Lower leg skin (tissue), 3 donors: ENCODE measurements at regions not wholly inside any gene's neighbourhood (a gene's known extent, or its start where the extent isn't known, plus 50 kb on each side); places are given as distances from the start of the nearest gene placed in this dataset.

Experiments used
- CTCF ChIP-seq, 3 donors: fragments of 450-650 bp; IDR thresholded peaks; one replicate each; pipeline ENCODE4 v1.5.1; 2016; ENCODE audit warnings: antibody characterized with exemption in 3 of 3, mild to moderate bottlenecking in 3 of 3, moderate library complexity in 2 of 3
- POLR2A ChIP-seq, 2 donors: fragments of 450-650 bp; IDR thresholded peaks; one replicate each; pipeline ENCODE4 v1.6.1; 2016 to 2017; ENCODE audit warnings: antibody characterized with exemption in 2 of 2, mild to moderate bottlenecking in 1 of 2, moderate library complexity in 1 of 2

GRCh38 chrY:8561385-8561784, 775.9 kb upstream of the TSPY4 start:
- TF ChIP-seq CTCF (IDR thresholded peaks at IDR 0.05) (no peak), POLR2A (IDR thresholded peaks at IDR 0.05) (no peak)
